Eye (tissue), 1 donor: ENCODE measurements at regions not wholly inside any gene's neighbourhood (a gene's known extent, or its start where the extent isn't known, plus 50 kb on each side); places are given as distances from the start of the nearest gene placed in this dataset.
A peak's percentile ranks its signal among the peaks of the same experiment; 100 is the strongest.
"Not testable (repeated sequence)": the region's sequence is repeated elsewhere in the genome, so short reads cannot be mapped to it uniquely, and the experiment has no call there.

Experiments
- DNase-seq: peaks from one replicate; pipeline ENCODE4 v3.0.0-alpha.2; 2015

GRCh38 chr2:234373481-234374149 is 123.3 kb downstream of the ARL4C start:
- DNase-seq = no peak

- DNase-seq = no peak
These were observed 123.8 kb downstream of the ARL4C start for GRCh38 chr2:234373060-234373459.

- no peak for DNase-seq
These were observed 124.4 kb downstream of the ARL4C start for GRCh38 chr2:234372506-234372905.

- DNase-seq = no peak
These were observed 128.0 kb downstream of the ARL4C start for GRCh38 chr2:234368861-234369261.

GRCh38 chr2:234366891-234367290 is 130.0 kb downstream of the ARL4C start:
- no peak for DNase-seq

- no peak for DNase-seq
These were observed 132.2 kb downstream of the ARL4C start for GRCh38 chr2:234364661-234365060.

GRCh38 chr2:234363647-234364294 is 133.1 kb downstream of the ARL4C start:
- DNase-seq = no peak

- DNase-seq = peak; percentile 30
These were observed 133.8 kb downstream of the ARL4C start for GRCh38 chr2:234363011-234363487.

- not testable (repeated sequence) for DNase-seq
These were observed 136.4 kb downstream of the ARL4C start for GRCh38 chr2:234360313-234360975.

GRCh38 chr2:234357666-234358065 is 139.2 kb downstream of the ARL4C start:
- DNase-seq = no peak

GRCh38 chr2:234355808-234356365 is 141.0 kb downstream of the ARL4C start:
- DNase-seq = peak; percentile 41

- peak; percentile 64 for DNase-seq
These were observed 141.7 kb downstream of the ARL4C start for GRCh38 chr2:234355021-234355720.

- no peak for DNase-seq
These were observed 144.6 kb downstream of the ARL4C start for GRCh38 chr2:234352270-234352669.

- DNase-seq = not testable (repeated sequence)
These were observed 145.0 kb downstream of the ARL4C start for GRCh38 chr2:234351866-234352265.

- no peak for DNase-seq
These were observed 148.8 kb downstream of the ARL4C start for GRCh38 chr2:234348081-234348480.

GRCh38 chr2:234345921-234346320 is 151.0 kb downstream of the ARL4C start:
- peak; percentile 70 for DNase-seq

- DNase-seq = no peak
These were observed 152.9 kb downstream of the ARL4C start for GRCh38 chr2:234344012-234344411.

GRCh38 chr2:234343372-234343771 is 153.5 kb downstream of the ARL4C start:
- DNase-seq = no peak

GRCh38 chr2:234341306-234341985 is 155.4 kb downstream of the ARL4C start:
- DNase-seq = no peak

GRCh38 chr2:234339501-234339900 is 157.4 kb downstream of the ARL4C start:
- no peak for DNase-seq

GRCh38 chr2:234339011-234339410 is 157.9 kb downstream of the ARL4C start:
- DNase-seq = peak; percentile 16

- DNase-seq = peak; percentile 86
These were observed 161.1 kb downstream of the ARL4C start for GRCh38 chr2:234335661-234336228.
